GM23248 (cell line): ENCODE measurements at regions not wholly inside any gene's neighbourhood (a gene's known extent, or its start where the extent isn't known, plus 50 kb on each side); places are given as distances from the start of the nearest gene placed in this dataset.

Experiments used
- DNase-seq: peaks from one replicate; pipeline ENCODE4 v3.0.0-alpha.2; 2015
- H2AFZ ChIP-seq: fragments of 200-600 bp; sonication (generic); 2 replicates; pipeline ENCODE4 v1.6.1; 2016; ENCODE audit warnings: antibody characterized with exemption
- H3F3A ChIP-seq: fragments of 200-600 bp; sonication (generic); 2 replicates; pipeline ENCODE4 v1.6.1; 2016; ENCODE audit warnings: mild to moderate bottlenecking, antibody characterized with exemption, mixed run types; ENCODE audit not compliant: insufficient read depth
- H3K27ac ChIP-seq: fragments of 200-600 bp; sonication (generic); 2 replicates; pipeline ENCODE4 v1.5.1; 2016; ENCODE audit warnings: mild to moderate bottlenecking
- H3K27me3 ChIP-seq: fragments of 200-600 bp; sonication (generic); replicated peaks from 2 replicates; pipeline ENCODE4 v1.6.1; 2016; ENCODE audit warnings: mild to moderate bottlenecking; ENCODE audit not compliant: insufficient read depth
- H3K36me3 ChIP-seq: fragments of 200-600 bp; sonication (generic); 2 replicates; pipeline ENCODE4 v1.6.1; 2016; ENCODE audit warnings: low read depth, mild to moderate bottlenecking
- H3K4me1 ChIP-seq: fragments of 200-600 bp; sonication (generic); 2 replicates; pipeline ENCODE4 v1.6.1; 2016; ENCODE audit warnings: mild to moderate bottlenecking; ENCODE audit not compliant: insufficient read depth
- H3K4me2 ChIP-seq: fragments of 200-600 bp; sonication (generic); one replicate; pipeline ENCODE4 v1.6.1; 2016; ENCODE audit warnings: mild to moderate bottlenecking; ENCODE audit not compliant: unreplicated experiment
- H3K4me3 ChIP-seq: fragments of 200-600 bp; sonication (generic); 2 replicates; pipeline ENCODE4 v1.5.1; 2016; ENCODE audit warnings: mild to moderate bottlenecking
- H3K79me2 ChIP-seq: fragments of 200-600 bp; sonication (generic); 2 replicates; pipeline ENCODE4 v1.6.1; 2016; ENCODE audit warnings: mild to moderate bottlenecking; ENCODE audit not compliant: insufficient read depth
- H3K9ac ChIP-seq: fragments of 200-600 bp; sonication (generic); 2 replicates; pipeline ENCODE4 v1.6.1; 2016; ENCODE audit warnings: mild to moderate bottlenecking
- H3K9me2 ChIP-seq: fragments of 200-600 bp; sonication (generic); 2 replicates; pipeline ENCODE4 v1.6.1; 2016; ENCODE audit warnings: mixed run types, mild to moderate bottlenecking, moderate library complexity; ENCODE audit not compliant: insufficient read depth
- H3K9me3 ChIP-seq: fragments of 200-600 bp; sonication (generic); one replicate; pipeline ENCODE4 v1.6.1; 2017; ENCODE audit warnings: low read depth
- H4K20me1 ChIP-seq: fragments of 200-600 bp; sonication (generic); 2 replicates; pipeline ENCODE4 v1.6.0; 2016; ENCODE audit not compliant: insufficient read depth
- EZH2 ChIP-seq: fragments of 200-600 bp; sonication (generic); IDR thresholded peaks from 2 replicates; pipeline ENCODE4 v1.6.1; 2018; ENCODE audit warnings: antibody characterized with exemption, mild to moderate bottlenecking; ENCODE audit not compliant: insufficient read depth, poor library complexity, severe bottlenecking
- EZH2phosphoT487 ChIP-seq: fragments of 200-600 bp; sonication (generic); IDR thresholded peaks from 2 replicates; pipeline ENCODE4 v1.6.1; 2018; ENCODE audit warnings: antibody characterized with exemption, moderate library complexity, mild to moderate bottlenecking, low read depth; ENCODE audit not compliant: insufficient read depth
- WGBS, 2 experiments: methylation state at CpG; one replicate each; pipeline ENCODE4 v1.1.6; 2015 to 2017; ENCODE audit warnings: low lambda C conversion rate in 2 of 2, low coverage in 1 of 2; ENCODE audit errors: missing lambda C conversion rate in 2 of 2; 5-methylcytosine and 5-hydroxymethylcytosine counted together
- in situ Hi-C: fragments of 300-500 bp; cut with MboI; formaldehyde crosslinking; loops from 2 replicates; pipeline ENCODE4 v1.15.0; 2020

GRCh38 chr18:73509460-73509859 is 638.2 kb downstream of the FBXO15 start:
- Histone ChIP-seq H3K4me3 (peak overlapping the region; percentile 50), H3K9me2 (no peaks in the 10 kb centered on the region), H4K20me1 (no peaks in the 10 kb centered on the region), H3K27ac (peak overlapping the region; percentile 33), H3K27me3 (no peaks in the 10 kb centered on the region), H3K9me3 (no peaks in the 10 kb centered on the region), H3K4me2 (peak overlapping the region; percentile 72), H2AFZ (peak overlapping the region; percentile 51), H3K79me2 (no peaks in the 10 kb centered on the region), H3K9ac (0 out of 2 replicates have a peak overlapping the region, but pooled peaks have one; percentile 11), H3K36me3 (no peaks in the 10 kb centered on the region), H3F3A (peaks cover 9% of the 10 kb centered on the region), H3K4me1 (peaks cover 23% of the 10 kb centered on the region)
- in situ Hi-C loops, result no loop called here
- no peak for TF ChIP-seq EZH2
- no peak for TF ChIP-seq EZH2phosphoT487
- 9 to 10% methylated on average over 2 of the region's 2 CpGs for WGBS, 2 experiments
- peak; percentile 47 for DNase-seq

DNA sequence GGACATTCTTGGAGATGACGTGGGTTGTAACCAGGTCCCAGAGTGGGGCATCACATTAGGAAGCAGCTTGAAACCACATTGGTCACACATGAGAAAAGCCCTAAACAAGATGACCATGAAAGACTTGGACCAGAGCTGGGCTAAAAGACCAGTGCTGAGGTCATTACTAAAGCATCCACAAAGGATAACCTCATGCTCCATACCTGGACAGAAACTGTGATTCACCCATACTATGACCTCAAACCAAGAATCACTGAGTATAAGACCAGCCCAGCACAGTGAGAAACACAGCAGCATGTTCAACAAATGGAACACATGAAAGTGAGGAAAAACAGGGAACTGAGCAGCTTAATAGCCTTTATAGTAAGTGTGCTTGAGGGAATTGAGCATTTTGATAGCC is 635.5 kb upstream of the NETO1 start:
- Histone ChIP-seq H3K27ac (no peak overlapping the region), H3K36me3 (no peaks in the 10 kb centered on the region), H3K9me3 (no peaks in the 10 kb centered on the region), H3K79me2 (no peaks in the 10 kb centered on the region), H3K9ac (no peak overlapping the region), H2AFZ (no peak overlapping the region), H3K4me2 (no peak overlapping the region), H3K27me3 (no peaks in the 10 kb centered on the region), H3K4me3 (no peak overlapping the region), H3K4me1 (no peaks in the 10 kb centered on the region), H3F3A (no peaks in the 10 kb centered on the region), H3K9me2 (no peaks in the 10 kb centered on the region), H4K20me1 (no peaks in the 10 kb centered on the region)
- DNase-seq, result no peak
- TF ChIP-seq EZH2phosphoT487 (no peak), EZH2 (no peak)
- 0% methylated on average over 1 of the region's 1 CpG for WGBS, 2 experiments
- in situ Hi-C loops, result no loop called here

DNA sequence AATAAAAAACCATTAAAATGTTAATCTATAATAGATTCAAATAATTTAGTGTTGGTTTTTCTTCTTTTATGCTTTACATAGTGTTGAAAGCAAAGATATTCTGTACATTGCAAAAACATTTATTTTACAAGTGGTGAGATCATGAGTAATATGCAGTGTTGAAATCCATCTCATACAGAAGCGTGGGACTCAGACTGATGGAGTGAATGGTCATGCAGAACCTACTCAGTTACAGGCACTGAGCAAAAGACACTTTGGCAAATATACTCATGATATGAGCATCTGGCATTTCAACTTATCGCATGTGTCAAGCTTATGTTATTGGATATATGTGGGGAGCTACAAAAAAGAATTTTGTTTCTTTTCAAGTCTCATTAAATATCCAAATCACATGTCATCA is 620.2 kb upstream of the NETO1 start:
- H2AFZ ChIP-seq, result no peak overlapping the region
- H3K9me3 ChIP-seq, result no peaks in the 10 kb centered on the region
- no peaks in the 10 kb centered on the region for H3K27me3 ChIP-seq
- H3K27ac ChIP-seq, result no peak overlapping the region
- no peaks in the 10 kb centered on the region for H3K9me2 ChIP-seq
- no peaks in the 10 kb centered on the region for H3K36me3 ChIP-seq
- H3K4me1 ChIP-seq, result no peaks in the 10 kb centered on the region
- no peak overlapping the region for H3K4me2 ChIP-seq
- WGBS, 2 experiments, result 12% methylated on average over 2 of the region's 2 CpGs
- no peaks in the 10 kb centered on the region for H3K79me2 ChIP-seq
- no peak for TF ChIP-seq EZH2phosphoT487
- no peak for TF ChIP-seq EZH2
- H3K9ac ChIP-seq, result no peak overlapping the region
- peak; percentile 75 for DNase-seq
- no peak overlapping the region for H3K4me3 ChIP-seq
- no peaks in the 10 kb centered on the region for H3F3A ChIP-seq
- H4K20me1 ChIP-seq, result no peaks in the 10 kb centered on the region
- in situ Hi-C loops, result no loop called here

GRCh38 chr18:73485166-73485565 is 617.4 kb upstream of the NETO1 start:
- Histone ChIP-seq H3K27ac (no peak overlapping the region), H3K36me3 (no peaks in the 10 kb centered on the region), H3K9ac (no peak overlapping the region), H3K4me3 (no peak overlapping the region), H3K9me2 (no peaks in the 10 kb centered on the region), H3K4me2 (no peak overlapping the region), H3K79me2 (no peaks in the 10 kb centered on the region), H2AFZ (no peak overlapping the region), H3K27me3 (no peaks in the 10 kb centered on the region), H3K9me3 (no peaks in the 10 kb centered on the region), H4K20me1 (no peaks in the 10 kb centered on the region), H3K4me1 (no peaks in the 10 kb centered on the region), H3F3A (no peaks in the 10 kb centered on the region)
- WGBS, 2 experiments, result 29 to 37% methylated on average over 3 of the region's 3 CpGs
- no peak for TF ChIP-seq EZH2
- TF ChIP-seq EZH2phosphoT487, result no peak
- in situ Hi-C loops, result no loop called here
- no peak for DNase-seq

DNA sequence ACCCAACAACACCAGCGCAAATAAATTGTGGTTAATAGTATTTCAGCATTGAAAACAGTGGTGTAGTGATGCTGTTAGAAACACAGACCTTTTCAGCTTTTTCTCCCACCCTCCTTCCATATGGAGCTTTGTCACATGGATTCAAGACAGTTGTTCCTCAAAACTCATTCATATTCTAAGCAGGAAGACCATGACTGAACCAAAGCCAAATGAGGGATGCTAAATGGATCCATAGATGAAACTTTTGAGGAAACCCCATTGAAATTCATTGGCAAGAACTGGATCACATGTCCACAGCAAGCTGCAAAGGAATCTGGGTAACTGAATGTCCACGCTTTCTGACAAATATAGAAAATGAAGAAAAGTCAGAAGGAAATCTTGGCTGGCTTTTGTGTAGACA is 615.1 kb upstream of the NETO1 start:
- no peaks in the 10 kb centered on the region for H3K9me2 ChIP-seq
- in situ Hi-C loops, result no loop called here
- no peaks in the 10 kb centered on the region for H3K79me2 ChIP-seq
- H3F3A ChIP-seq, result no peaks in the 10 kb centered on the region
- H4K20me1 ChIP-seq, result no peaks in the 10 kb centered on the region
- TF ChIP-seq EZH2 (no peak), EZH2phosphoT487 (no peak)
- no peaks in the 10 kb centered on the region for H3K36me3 ChIP-seq
- H3K27me3 ChIP-seq, result no peaks in the 10 kb centered on the region
- no peak overlapping the region for H3K4me3 ChIP-seq
- no peak overlapping the region for H2AFZ ChIP-seq
- H3K4me2 ChIP-seq, result no peak overlapping the region
- H3K4me1 ChIP-seq, result peaks cover 13% of the 10 kb centered on the region
- no peak for DNase-seq
- H3K9me3 ChIP-seq, result no peaks in the 10 kb centered on the region
- WGBS, 2 experiments, result 74 to 79% methylated on average over 2 of the region's 2 CpGs
- no peak overlapping the region for H3K27ac ChIP-seq
- no peak overlapping the region for H3K9ac ChIP-seq
